Trophoblast cell (in vitro differentiated cells and primary cell): ENCODE measurements at regions not wholly inside any gene's neighbourhood (a gene's known extent, or its start where the extent isn't known, plus 50 kb on each side); places are given as distances from the start of the nearest gene placed in this dataset.

ENCODE experiments used
- DNase-seq, 2 donors: peaks; one replicate each; pipeline ENCODE4 v3.0.0-alpha.2; 2016
- H2AFZ ChIP-seq: 2 replicates; pipeline ENCODE4 v1.6.1; 2013; ENCODE audit warnings: low read length, moderate library complexity, mild to moderate bottlenecking; ENCODE audit not compliant: insufficient read depth, poor library complexity
- H2AK5ac ChIP-seq: 2 replicates; pipeline ENCODE4 v1.6.1; 2013; ENCODE audit warnings: mild to moderate bottlenecking, low read length
- H2BK120ac ChIP-seq: 2 replicates; pipeline ENCODE4 v1.6.1; 2013; ENCODE audit warnings: low read length, mild to moderate bottlenecking, moderate library complexity; ENCODE audit not compliant: insufficient read depth, poor library complexity
- H2BK12ac ChIP-seq: 2 replicates; pipeline ENCODE4 v1.6.1; 2013; ENCODE audit warnings: mild to moderate bottlenecking, low read length, moderate library complexity
- H2BK5ac ChIP-seq: 2 replicates; pipeline ENCODE4 v1.6.1; 2013; ENCODE audit warnings: low read length, low read depth, moderate library complexity, mild to moderate bottlenecking; ENCODE audit not compliant: poor library complexity
- H3K14ac ChIP-seq: 2 replicates; pipeline ENCODE4 v1.6.1; 2013; ENCODE audit warnings: mild to moderate bottlenecking, low read length
- H3K18ac ChIP-seq: 2 replicates; pipeline ENCODE4 v1.6.1; 2013; ENCODE audit warnings: mild to moderate bottlenecking, low read length
- H3K23ac ChIP-seq: 2 replicates; pipeline ENCODE4 v1.6.1; 2013; ENCODE audit warnings: low read length
- H3K27ac ChIP-seq: 2 replicates; pipeline ENCODE4 v1.5.1; 2013; ENCODE audit warnings: low read depth, mild to moderate bottlenecking, inconsistent platforms, low read length, moderate library complexity
- H3K27me3 ChIP-seq: 2 replicates; pipeline ENCODE4 v1.6.1; 2013; ENCODE audit warnings: inconsistent platforms, mild to moderate bottlenecking, low read length, moderate library complexity; ENCODE audit not compliant: insufficient read depth
- H3K36me3 ChIP-seq, 2 experiments: 1 replicate in 1 of 2; 2 replicates in 1 of 2; pipeline ENCODE4 v1.6.1; 2013; ENCODE audit warnings: low read length in 2 of 2, mild to moderate bottlenecking in 2 of 2, moderate library complexity in 1 of 2; ENCODE audit not compliant: insufficient read depth in 2 of 2, control insufficient read depth in 1 of 2
- H3K4ac ChIP-seq: 2 replicates; pipeline ENCODE4 v1.6.1; 2013; ENCODE audit warnings: low read depth, mild to moderate bottlenecking, low read length, moderate library complexity
- H3K4me1 ChIP-seq, 2 experiments: 1 replicate in 1 of 2; 2 replicates in 1 of 2; pipeline ENCODE4 v1.6.1; 2013; ENCODE audit warnings: low read length in 2 of 2, mild to moderate bottlenecking in 2 of 2, moderate library complexity in 1 of 2; ENCODE audit not compliant: insufficient read depth in 2 of 2, control insufficient read depth in 1 of 2
- H3K4me2 ChIP-seq: 2 replicates; pipeline ENCODE4 v1.6.1; 2013; ENCODE audit warnings: inconsistent platforms, mild to moderate bottlenecking, low read length, moderate library complexity
- H3K4me3 ChIP-seq: 2 replicates; pipeline ENCODE4 v1.5.1; 2013; ENCODE audit warnings: mild to moderate bottlenecking, low read depth, low read length, inconsistent platforms
- H3K79me1 ChIP-seq: one replicate; pipeline ENCODE4 v1.6.1; 2013; ENCODE audit warnings: low read length
- H3K79me2 ChIP-seq: 2 replicates; pipeline ENCODE4 v1.6.1; 2013; ENCODE audit warnings: low read length, mild to moderate bottlenecking; ENCODE audit not compliant: control insufficient read depth, insufficient read depth, poor library complexity
- H3K9ac ChIP-seq: 2 replicates; pipeline ENCODE4 v1.6.1; 2013; ENCODE audit warnings: mild to moderate bottlenecking, low read length
- H3K9me3 ChIP-seq: 2 replicates; pipeline ENCODE4 v1.6.1; 2013; ENCODE audit warnings: low read depth, mild to moderate bottlenecking, control low read depth, inconsistent platforms, low read length; ENCODE audit not compliant: insufficient read depth
- H4K12ac ChIP-seq: 2 replicates; pipeline ENCODE4 v1.6.1; 2013; ENCODE audit warnings: low read depth, mild to moderate bottlenecking, low read length, moderate library complexity
- H4K8ac ChIP-seq: 2 replicates; pipeline ENCODE4 v1.6.1; 2013; ENCODE audit warnings: low read depth, mild to moderate bottlenecking, low read length, moderate library complexity
- H4K91ac ChIP-seq: one replicate; pipeline ENCODE4 v1.6.1; 2013; ENCODE audit warnings: low read depth, mild to moderate bottlenecking, low read length, moderate library complexity
- WGBS: extraction: QIAGEN DNeasy Blood & Tissue Kit; methylation state at CpG from one replicate; pipeline ENCODE4 v1.1.7; 2013; ENCODE audit warnings: missing lambda C conversion rate; ENCODE audit not compliant: insufficient read length, insufficient coverage; ENCODE audit errors: extremely low coverage; 5-methylcytosine and 5-hydroxymethylcytosine counted together

DNA sequence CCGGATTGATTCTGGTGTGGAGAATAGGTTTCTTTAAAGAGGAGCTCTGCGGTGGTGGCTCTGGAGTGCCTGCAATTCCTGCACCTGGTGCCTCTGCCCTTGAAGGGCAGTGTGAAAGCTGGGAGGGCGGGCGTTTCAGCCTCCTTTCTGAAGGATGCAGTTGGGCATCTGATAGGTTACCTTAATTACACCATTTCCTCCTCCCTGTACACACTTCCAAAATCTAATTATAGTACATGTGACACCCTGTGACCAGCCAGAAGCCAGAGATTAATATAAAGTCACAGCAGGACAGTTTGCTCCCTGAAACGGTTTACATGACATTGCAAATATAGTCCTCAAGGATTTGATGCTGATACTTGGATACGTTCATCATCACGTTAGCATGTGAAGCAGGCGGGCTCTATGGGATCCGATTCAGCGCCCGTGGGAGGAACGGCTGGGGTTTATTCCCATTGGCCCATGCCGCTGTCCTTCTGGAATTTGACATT is 548.2 kb downstream of the QKI start:
- Histone ChIP-seq H3K9me3 (no peaks in the 10 kb centered on the region), H3K36me3 (no peaks in the 10 kb centered on the region), H2BK12ac (no peak overlapping the region), H2BK5ac (no peak overlapping the region), H2AK5ac (no peak overlapping the region), H4K91ac (no peak overlapping the region), H2BK120ac (no peak overlapping the region), H3K4me1 (peaks cover 2 to 6% of the 10 kb centered on the region in 2 experiments), H3K79me1 (peaks cover 3% of the 10 kb centered on the region), H2AFZ (no peak overlapping the region), H4K12ac (no peak overlapping the region), H3K79me2 (no peaks in the 10 kb centered on the region), H3K27ac (no peak overlapping the region), H3K23ac (no peak overlapping the region), H3K18ac (no peak overlapping the region), H3K4me2 (no peak overlapping the region), H4K8ac (no peak overlapping the region), H3K14ac (no peak overlapping the region), H3K27me3 (no peaks in the 10 kb centered on the region), H3K4ac (no peak overlapping the region), H3K9ac (no peak overlapping the region), H3K4me3 (no peak overlapping the region)
- DNase-seq = no peak
- WGBS = no CpG with 5 or more reads among the region's 13 CpGs

DNA sequence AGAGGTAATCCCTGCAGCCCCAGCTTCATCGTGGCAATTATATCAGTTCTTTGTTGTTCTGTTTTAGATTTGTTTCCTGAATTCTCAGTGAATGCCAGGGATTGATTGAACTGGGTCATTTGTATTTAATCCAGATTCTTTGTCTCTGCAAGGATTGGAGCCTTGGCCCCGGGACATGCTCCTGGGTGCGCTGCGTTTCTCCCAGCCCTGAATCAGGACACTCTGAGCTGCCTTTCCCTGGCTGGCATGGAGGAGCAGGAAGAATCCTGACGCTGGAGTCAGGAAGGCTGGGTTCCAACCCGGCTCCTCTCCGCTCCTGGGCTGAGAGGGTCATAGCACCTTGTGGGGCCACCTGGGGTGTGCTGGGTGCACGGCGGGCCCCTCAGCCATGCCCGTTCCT is 545.6 kb downstream of the QKI start:
- no peak overlapping the region for H2AK5ac ChIP-seq
- no peak overlapping the region for H3K14ac ChIP-seq
- no peak overlapping the region for H3K4ac ChIP-seq
- DNase-seq = no peak
- no peak overlapping the region for H3K4me3 ChIP-seq
- H3K27me3 ChIP-seq = no peaks in the 10 kb centered on the region
- H3K4me1 ChIP-seq = peaks cover 2 to 6% of the 10 kb centered on the region in 2 experiments
- no peak overlapping the region for H3K18ac ChIP-seq
- H2BK120ac ChIP-seq = no peak overlapping the region
- H3K36me3 ChIP-seq = no peaks in the 10 kb centered on the region
- no peak overlapping the region for H2BK12ac ChIP-seq
- H3K79me2 ChIP-seq = no peaks in the 10 kb centered on the region
- no peak overlapping the region for H3K4me2 ChIP-seq
- no peaks in the 10 kb centered on the region for H3K9me3 ChIP-seq
- H3K79me1 ChIP-seq = peaks cover 3% of the 10 kb centered on the region
- H2BK5ac ChIP-seq = no peak overlapping the region
- H4K91ac ChIP-seq = no peak overlapping the region
- H4K8ac ChIP-seq = no peak overlapping the region
- no peak overlapping the region for H4K12ac ChIP-seq
- no CpG with 5 or more reads among the region's 10 CpGs for WGBS
- no peak overlapping the region for H3K9ac ChIP-seq
- no peak overlapping the region for H2AFZ ChIP-seq
- H3K23ac ChIP-seq = no peak overlapping the region
- H3K27ac ChIP-seq = no peak overlapping the region

DNA sequence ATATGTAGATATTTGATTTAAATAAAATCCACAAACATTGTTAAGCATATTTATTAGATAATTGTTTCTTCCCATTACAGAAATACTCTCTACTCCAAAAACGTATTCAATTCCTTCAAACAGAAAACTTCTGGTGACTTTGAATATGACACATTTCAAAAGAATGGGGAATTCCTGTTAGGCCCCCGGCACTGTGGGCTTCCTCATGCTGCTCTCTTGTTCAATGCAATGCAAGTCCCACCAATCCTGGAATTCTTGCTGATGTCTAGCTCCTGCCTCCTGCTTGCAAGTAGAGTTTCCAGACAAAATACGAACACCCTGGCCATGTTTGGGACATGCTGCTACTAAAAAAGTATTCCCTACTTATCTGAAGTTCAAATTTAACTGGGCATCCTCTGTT is 544.1 kb downstream of the QKI start:
- no peak overlapping the region for H2AFZ ChIP-seq
- peaks cover 3% of the 10 kb centered on the region for H3K79me1 ChIP-seq
- no peaks in the 10 kb centered on the region for H3K9me3 ChIP-seq
- no peak overlapping the region for H4K12ac ChIP-seq
- no peak overlapping the region for H3K4me2 ChIP-seq
- no peak overlapping the region for H3K27ac ChIP-seq
- no peaks in the 10 kb centered on the region for H3K79me2 ChIP-seq
- H2BK5ac ChIP-seq = no peak overlapping the region
- H3K18ac ChIP-seq = no peak overlapping the region
- no peak overlapping the region for H2BK12ac ChIP-seq
- no peak overlapping the region for H3K14ac ChIP-seq
- WGBS = no CpG with 5 or more reads among the region's 3 CpGs
- peaks cover 2 to 8% of the 10 kb centered on the region in 2 experiments for H3K4me1 ChIP-seq
- no peak overlapping the region for H4K8ac ChIP-seq
- H3K36me3 ChIP-seq = no peaks in the 10 kb centered on the region
- peak; percentile 66 to 77 for DNase-seq
- H2BK120ac ChIP-seq = no peak overlapping the region
- H3K4ac ChIP-seq = no peak overlapping the region
- H3K27me3 ChIP-seq = no peaks in the 10 kb centered on the region
- no peak overlapping the region for H3K9ac ChIP-seq
- H2AK5ac ChIP-seq = no peak overlapping the region
- H3K23ac ChIP-seq = no peak overlapping the region
- H4K91ac ChIP-seq = no peak overlapping the region
- no peak overlapping the region for H3K4me3 ChIP-seq

DNA sequence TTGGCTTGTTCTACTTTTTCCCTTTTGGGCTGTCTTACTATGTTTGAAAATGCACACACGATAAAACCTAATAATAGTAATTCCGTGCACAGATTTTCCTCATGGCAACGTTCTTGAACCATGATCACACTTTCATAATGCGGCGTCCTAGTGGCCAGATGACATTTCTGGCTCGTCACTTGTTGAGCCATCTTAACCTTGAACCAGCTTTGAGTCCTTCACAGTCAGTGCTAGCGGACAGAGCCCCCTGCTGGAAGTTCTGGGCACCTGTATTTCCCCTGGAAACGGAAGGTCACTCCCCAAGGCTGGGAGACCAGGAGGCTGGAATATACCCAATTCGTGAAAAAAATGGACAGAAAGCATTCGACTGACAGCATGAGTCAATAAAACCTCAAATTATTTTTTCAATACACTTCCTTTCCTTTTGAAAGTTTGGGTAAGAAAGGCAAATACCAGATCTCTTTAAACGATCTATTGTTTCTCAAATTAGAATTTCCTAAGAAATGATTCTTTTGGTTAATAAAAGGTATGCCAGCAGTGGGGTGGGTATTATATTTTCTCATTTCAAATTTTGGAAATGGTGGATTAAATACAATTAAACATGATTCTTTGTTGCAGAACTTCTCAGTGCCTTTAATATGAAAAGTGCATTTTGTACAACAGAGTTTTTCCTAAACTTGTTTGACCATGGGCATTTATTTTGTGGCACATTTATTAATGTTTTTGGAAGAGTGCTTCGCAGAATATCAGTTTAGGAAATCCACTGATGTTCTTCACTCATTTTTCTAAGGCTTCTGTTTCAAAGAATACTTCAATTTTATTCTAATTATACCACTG is 542.3 kb downstream of the QKI start:
- H4K91ac ChIP-seq = no peak overlapping the region
- WGBS = no CpG with 5 or more reads among the region's 12 CpGs
- H3K14ac ChIP-seq = no peak overlapping the region
- H4K12ac ChIP-seq = no peak overlapping the region
- H3K9ac ChIP-seq = no peak overlapping the region
- H3K9me3 ChIP-seq = no peaks in the 10 kb centered on the region
- peaks cover 2 to 8% of the 10 kb centered on the region in 2 experiments for H3K4me1 ChIP-seq
- DNase-seq = peak; percentile 86 to 95
- no peak overlapping the region for H3K27ac ChIP-seq
- peaks cover 3% of the 10 kb centered on the region for H3K79me1 ChIP-seq
- no peak overlapping the region for H2BK12ac ChIP-seq
- no peak overlapping the region for H2AK5ac ChIP-seq
- no peaks in the 10 kb centered on the region for H3K79me2 ChIP-seq
- H3K36me3 ChIP-seq = no peaks in the 10 kb centered on the region
- no peak overlapping the region for H3K18ac ChIP-seq
- H3K23ac ChIP-seq = no peak overlapping the region
- no peak overlapping the region for H2BK5ac ChIP-seq
- no peaks in the 10 kb centered on the region for H3K27me3 ChIP-seq
- H4K8ac ChIP-seq = no peak overlapping the region
- no peak overlapping the region for H3K4me3 ChIP-seq
- H2BK120ac ChIP-seq = no peak overlapping the region
- no peak overlapping the region for H2AFZ ChIP-seq
- no peak overlapping the region for H3K4ac ChIP-seq
- H3K4me2 ChIP-seq = no peak overlapping the region
